K562 (cell line): ENCODE measurements at regions not wholly inside any gene's neighbourhood (a gene's known extent, or its start where the extent isn't known, plus 50 kb on each side); places are given as distances from the start of the nearest gene placed in this dataset.
"Not testable (repeated sequence)": the region's sequence is repeated elsewhere in the genome, so short reads cannot be mapped to it uniquely, and the experiment has no call there.

Source experiments
- ATAC-seq: fragments of 200-7000 bp; cut with Tn5 transposase; 3 replicates; pipeline ENCODE4 v1.9.1; 2020; ENCODE audit warnings: moderate library complexity
- BruUV-seq: library from RNA; stranded (reverse); fragments of 400-500 nt; replicated peaks from 2 replicates; lab custom pipeline; 2021; lab: Mats Ljungman, UMichigan
- CTCF ChIA-PET: fragments of 300-600 bp; formaldehyde crosslinking; extraction: SDS; loops from one replicate; lab custom pipeline; 2021; ENCODE audit warnings: low intra/inter-chr PET ratio; lab: Yijun Ruan, JAX
- POLR2A ChIA-PET: fragments of 300-600, 350-650 bp; sonication (Branson Sonifier 250); formaldehyde crosslinking; extraction: SDS; loops from one replicate; lab custom pipeline; 2021; ENCODE audit warnings: antibody characterized with exemption, inconsistent platforms; lab: Yijun Ruan, JAX
- DNase-seq, 4 experiments: peaks; one replicate each; pipeline versions ENCODE4 v3.0.0 to v3.0.0-alpha.2; 2011 to 2018; ENCODE audit warnings: low spot score in 3 of 4, mixed read lengths in 3 of 4; ENCODE audit errors: extremely low read depth in 1 of 4
- FAIRE-seq: peaks from 2 replicates; lab custom pipeline; 2011; peaks lifted over from hg19 to GRCh38; lab: Jason Lieb, UNC
- H2AFZ ChIP-seq: 2 replicates; pipeline ENCODE4 v1.6.0; 2011; ENCODE audit warnings: low read depth, low read length, control low read depth, inconsistent platforms
- H3K27ac ChIP-seq: fragments of 200-600 bp; 3 replicates; pipeline ENCODE4 v1.8.0; 2011; ENCODE audit warnings: low read depth, mild to moderate bottlenecking, control low read depth, inconsistent platforms, low read length, moderate library complexity, mixed read lengths; ENCODE audit errors: extremely low read depth
- H3K27me3 ChIP-seq, 2 experiments: fragments of 300-600 bp in 1 of 2; 2 replicates in 1 of 2; 3 replicates in 1 of 2; pipeline versions ENCODE4 v1.6.0 to v1.8.0; 2011; ENCODE audit warnings: inconsistent platforms in 2 of 2, low read length in 2 of 2, mild to moderate bottlenecking in 1 of 2, mixed read lengths in 1 of 2, moderate library complexity in 1 of 2; ENCODE audit not compliant: control insufficient read depth in 2 of 2, insufficient read depth in 2 of 2
- H3K36me3 ChIP-seq: fragments of 300-600 bp; 3 replicates; pipeline ENCODE4 v1.8.0; 2011; ENCODE audit warnings: mild to moderate bottlenecking, low read length, inconsistent platforms; ENCODE audit not compliant: control insufficient read depth, insufficient read depth
- H3K4me1 ChIP-seq, 2 experiments: fragments of 200-600 bp in 1 of 2; replicated peaks in 1 of 2; 2 replicates in 1 of 2; 3 replicates in 1 of 2; pipeline versions ENCODE4 v1.5.1 to v1.8.0; 2011; ENCODE audit warnings: inconsistent platforms in 2 of 2, low read length in 2 of 2, mild to moderate bottlenecking in 1 of 2, mixed read lengths in 1 of 2, moderate library complexity in 1 of 2; ENCODE audit not compliant: control insufficient read depth in 2 of 2, insufficient read depth in 2 of 2
- H3K4me2 ChIP-seq: 2 replicates; pipeline ENCODE4 v1.6.1; 2011; ENCODE audit warnings: low read length, control low read depth, inconsistent platforms, mixed read lengths; ENCODE audit not compliant: insufficient read depth
- H3K4me3 ChIP-seq: fragments of 200-600 bp; sonication (generic), shearing (Covaris generic); 2 replicates; pipeline ENCODE4 v1.5.1; 2016; ENCODE audit warnings: control low read depth, inconsistent platforms
- H3K79me2 ChIP-seq: fragments of 200-600 bp; 3 replicates; pipeline ENCODE4 v1.8.0; 2011; ENCODE audit warnings: low read length, inconsistent platforms; ENCODE audit not compliant: control insufficient read depth, insufficient read depth
- H3K9ac ChIP-seq, 2 experiments: 2 replicates each; pipeline versions ENCODE4 v1.6.0 to v1.6.1; 2011; ENCODE audit warnings: low read depth in 2 of 2, low read length in 2 of 2, control low read depth in 1 of 2, inconsistent platforms in 1 of 2, mild to moderate bottlenecking in 1 of 2, mixed read lengths in 1 of 2; ENCODE audit not compliant: insufficient read depth in 1 of 2
- H3K9me1 ChIP-seq: one replicate; pipeline ENCODE4 v1.6.0; 2011; ENCODE audit warnings: inconsistent platforms, mild to moderate bottlenecking, low read length, moderate library complexity; ENCODE audit not compliant: control insufficient read depth, insufficient read depth
- H3K9me3 ChIP-seq: replicated peaks from 2 replicates; pipeline ENCODE4 v1.5.1; 2011; ENCODE audit warnings: low read depth, low read length, inconsistent platforms; ENCODE audit not compliant: control insufficient read depth, insufficient read depth
- H4K20me1 ChIP-seq: replicated peaks from 2 replicates; pipeline ENCODE4 v1.6.1; 2011; ENCODE audit warnings: low read length, inconsistent platforms, mixed read lengths; ENCODE audit not compliant: control insufficient read depth, insufficient read depth
- WGBS: fragments of 100-300 bp; shearing (Covaris generic); methylation state at CpG from one replicate; pipeline ENCODE4 v1.1.6; 2016; ENCODE audit warnings: low coverage, mixed read lengths; ENCODE audit not compliant: insufficient coverage; ENCODE audit errors: missing lambda C conversion rate; 5-methylcytosine and 5-hydroxymethylcytosine counted together
- in situ Hi-C: fragments of 300-500 bp; cut with MboI; formaldehyde crosslinking; loops from 4 replicates; pipeline ENCODE4 v1.15.0; 2018; ENCODE audit warnings: inconsistent platforms, mixed read lengths
- intact Hi-C: fragments of 100-400 bp; cut with micrococcal nuclease; formaldehyde crosslinking; loops from 2 replicates; pipeline ENCODE4 v1.14.2; 2022

GRCh38 chr14:106721926-106722325, 1195.5 kb downstream of the TMEM121 start:
- H3K79me2 ChIP-seq, POLR2A ChIA-PET, H3K36me3 ChIP-seq, H2AFZ ChIP-seq, intact Hi-C loops, H3K9ac ChIP-seq, H4K20me1 ChIP-seq, H3K27ac ChIP-seq, in situ Hi-C loops, FAIRE-seq, H3K9me1 ChIP-seq, H3K4me2 ChIP-seq, H3K9me3 ChIP-seq, BruUV-seq, CTCF ChIA-PET, H3K4me1 ChIP-seq, H3K27me3 ChIP-seq, H3K4me3 ChIP-seq, ATAC-seq, DNase-seq: not testable (repeated sequence)
- 0% methylated on average over 3 of the region's 4 CpGs for WGBS

GRCh38 chr14:106722813-106723687, 1196.7 kb downstream of the TMEM121 start:
- H3K4me1 ChIP-seq, H3K9me3 ChIP-seq, ATAC-seq, H3K4me2 ChIP-seq, H3K4me3 ChIP-seq, H3K9me1 ChIP-seq, DNase-seq, H2AFZ ChIP-seq, H3K27ac ChIP-seq, intact Hi-C loops, H3K9ac ChIP-seq, BruUV-seq, POLR2A ChIA-PET, H4K20me1 ChIP-seq, CTCF ChIA-PET, FAIRE-seq, H3K27me3 ChIP-seq, in situ Hi-C loops, H3K79me2 ChIP-seq, H3K36me3 ChIP-seq: not testable (repeated sequence)
- 0% methylated on average over 1 of the region's 7 CpGs for WGBS
